ENCODE measurements at regions not wholly inside any gene's neighbourhood (a gene's known extent, or its start where the extent isn't known, plus 50 kb on each side); places are given as distances from the start of the nearest gene placed in this dataset.

GRCh38 chr2:13014783-13015182, 298.0 kb downstream of the TRIB2 start:
- TF ChIP-seq CTCF (IDR thresholded peaks at IDR 0.05): no peak
- no peak for ATAC-seq (ENCODE audit: low FRiP score)
- DNase-seq (ENCODE audit: low spot score): no peak

DNA sequence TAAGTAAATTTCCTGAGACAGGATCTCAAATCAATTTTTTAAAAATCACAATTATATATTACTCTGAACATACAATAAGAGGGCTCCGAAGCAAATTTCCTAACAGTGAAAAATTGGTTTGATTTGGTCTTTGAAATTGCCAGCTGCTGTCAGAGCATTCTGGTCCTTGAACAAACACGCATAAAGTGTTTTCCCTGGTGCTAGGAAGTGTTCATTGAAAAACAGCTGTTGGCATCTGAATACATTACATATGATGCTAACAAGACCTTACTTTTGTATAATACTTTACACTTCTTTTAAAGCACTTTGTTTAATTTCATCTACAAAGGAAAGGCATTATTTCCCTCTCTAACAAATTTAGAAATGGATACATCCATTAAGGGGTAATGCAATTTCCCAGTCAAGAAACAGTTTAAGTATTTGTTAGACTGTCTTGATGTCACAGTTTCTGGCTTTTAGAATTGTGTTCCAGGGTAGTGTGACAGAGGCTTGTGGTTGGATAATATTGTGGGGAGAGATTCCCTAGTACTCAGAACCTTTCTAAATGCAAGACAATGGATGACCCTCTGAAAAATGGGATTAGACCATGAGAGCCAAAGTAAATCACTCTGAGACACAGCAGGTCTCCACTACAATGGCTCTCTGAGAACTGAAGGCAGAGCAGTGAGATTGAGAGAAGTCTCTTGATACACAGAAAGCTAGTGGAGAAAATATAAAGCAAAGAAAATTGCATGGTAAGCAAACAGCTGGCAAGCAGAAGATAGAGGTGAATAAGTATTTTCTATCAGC, 299.0 kb downstream of the TRIB2 start:
- no peak for TF ChIP-seq CTCF (IDR thresholded peaks at IDR 0.05)
- DNase-seq (ENCODE audit: low spot score) (no peak), ATAC-seq (ENCODE audit: low FRiP score) (no peak)

DNA sequence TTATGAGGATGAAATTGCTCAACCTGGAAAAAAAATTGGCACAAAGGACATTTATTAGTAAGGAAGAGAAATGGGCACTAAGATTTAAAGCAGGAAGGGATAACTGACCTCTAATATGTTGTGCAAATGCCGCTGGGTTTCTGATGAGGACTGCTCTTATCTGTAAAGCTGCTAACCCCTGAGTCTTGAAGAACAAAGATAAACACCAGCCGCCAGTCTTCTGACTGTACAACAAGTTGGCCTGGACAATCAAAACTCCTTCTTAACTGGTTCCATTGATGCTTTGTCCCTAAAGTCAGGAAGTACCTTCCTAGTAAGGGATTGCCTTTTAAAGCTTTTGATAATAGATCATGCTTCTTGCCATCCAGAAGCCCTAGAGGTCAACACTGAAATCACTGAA, 301.8 kb downstream of the TRIB2 start:
- ATAC-seq (ENCODE audit: low FRiP score) (no peak), DNase-seq (ENCODE audit: low spot score) (no peak)
- no peak for TF ChIP-seq CTCF (IDR thresholded peaks at IDR 0.05)

GRCh38 chr2:13019781-13020180, 303.0 kb downstream of the TRIB2 start:
- ATAC-seq (ENCODE audit: low FRiP score): no peak
- no peak for DNase-seq (ENCODE audit: low spot score)
- no peak for TF ChIP-seq CTCF (IDR thresholded peaks at IDR 0.05)

- ATAC-seq (ENCODE audit: low FRiP score): no peak
- TF ChIP-seq CTCF (IDR thresholded peaks at IDR 0.05): no peak
- no peak for DNase-seq (ENCODE audit: low spot score)
Measured at GRCh38 chr2:13020469-13020868, 303.7 kb downstream of the TRIB2 start.

DNA sequence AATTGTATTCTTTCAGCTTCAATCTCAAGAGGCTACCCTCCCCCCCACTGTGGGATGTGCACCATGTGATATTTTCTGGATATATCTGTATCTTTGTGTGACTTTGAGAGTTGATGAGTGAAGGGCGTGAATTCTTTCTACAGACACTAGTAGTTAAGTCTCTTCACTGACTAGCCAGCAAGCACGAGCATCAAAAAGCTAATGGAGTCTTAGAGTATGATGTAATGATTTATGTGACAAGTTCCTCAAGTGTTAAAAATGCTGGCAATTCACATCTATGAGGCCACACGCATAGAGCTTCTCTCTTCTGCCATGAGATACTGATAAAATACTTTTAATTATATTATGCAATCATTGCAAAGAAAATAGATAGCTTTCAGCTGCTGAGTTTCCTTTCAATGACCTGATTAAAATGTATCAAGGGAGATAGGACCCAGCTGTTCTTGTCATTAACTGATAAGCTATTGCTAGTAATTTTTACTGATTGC, 304.8 kb downstream of the TRIB2 start:
- no peak for TF ChIP-seq CTCF (IDR thresholded peaks at IDR 0.05)
- DNase-seq (ENCODE audit: low spot score): no peak
- ATAC-seq (ENCODE audit: low FRiP score): no peak

GRCh38 chr2:13030606-13031005, 313.9 kb downstream of the TRIB2 start:
- no peak for DNase-seq (ENCODE audit: low spot score)
- no peak for ATAC-seq (ENCODE audit: low FRiP score)
- TF ChIP-seq CTCF (IDR thresholded peaks at IDR 0.05): no peak

Data from omental fat pad (tissue), 3 donors.